Left hindlimb (tissue), 1 donor: ENCODE measurements at regions not wholly inside any gene's neighbourhood (a gene's known extent, or its start where the extent isn't known, plus 50 kb on each side); places are given as distances from the start of the nearest gene placed in this dataset.
"Not testable (repeated sequence)": the region's sequence is repeated elsewhere in the genome, so short reads cannot be mapped to it uniquely, and the experiment has no call there.

Experiments
- DNase-seq: peaks from one replicate; pipeline ENCODE4 v3.0.0-alpha.2; 2018

- no peak for DNase-seq
Measured at GRCh38 chr11:82043316-82043715, 690.3 kb downstream of the FAM181B start.

DNA sequence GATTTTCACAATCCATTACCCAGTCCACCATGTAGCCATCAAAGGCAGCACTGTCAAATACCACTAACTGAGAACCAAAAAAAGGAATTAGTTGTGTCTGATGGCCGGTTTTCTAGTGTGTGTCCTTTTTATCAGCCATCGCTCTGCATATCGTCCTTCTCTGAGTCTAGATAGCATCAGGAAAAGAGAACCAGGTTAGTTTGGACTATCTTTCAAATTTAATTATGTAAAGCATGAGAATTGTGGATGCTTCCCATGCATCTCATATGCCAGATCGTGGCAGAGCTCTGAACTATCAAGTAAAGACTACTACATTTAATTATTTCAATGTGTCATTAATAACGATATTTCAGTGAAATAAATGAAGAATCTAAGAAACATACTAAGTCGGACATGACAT is 691.9 kb downstream of the FAM181B start:
- DNase-seq = no peak

DNA sequence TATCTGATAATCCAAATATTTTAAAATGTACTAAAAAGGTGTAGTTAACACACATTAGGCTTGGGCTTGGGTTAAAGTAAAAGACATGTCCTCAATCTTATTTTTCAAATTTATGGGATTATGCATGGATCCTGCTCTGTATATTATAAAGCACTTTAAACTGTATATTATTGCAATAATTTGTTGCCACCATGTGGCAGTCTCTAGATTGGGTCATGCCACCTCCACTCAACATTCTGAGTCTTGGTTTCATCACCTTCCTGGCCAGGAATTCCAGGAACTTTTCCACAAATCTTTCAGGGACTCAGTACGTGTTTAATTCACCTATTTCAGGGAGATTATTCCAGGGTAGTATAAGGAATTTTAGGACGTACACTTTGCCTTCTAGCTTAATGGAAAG is 695.5 kb downstream of the FAM181B start:
- DNase-seq = no peak

GRCh38 chr11:82034527-82034926 is 699.1 kb downstream of the FAM181B start:
- no peak for DNase-seq

GRCh38 chr11:82027335-82027734 is 706.3 kb downstream of the FAM181B start:
- not testable (repeated sequence) for DNase-seq

DNA sequence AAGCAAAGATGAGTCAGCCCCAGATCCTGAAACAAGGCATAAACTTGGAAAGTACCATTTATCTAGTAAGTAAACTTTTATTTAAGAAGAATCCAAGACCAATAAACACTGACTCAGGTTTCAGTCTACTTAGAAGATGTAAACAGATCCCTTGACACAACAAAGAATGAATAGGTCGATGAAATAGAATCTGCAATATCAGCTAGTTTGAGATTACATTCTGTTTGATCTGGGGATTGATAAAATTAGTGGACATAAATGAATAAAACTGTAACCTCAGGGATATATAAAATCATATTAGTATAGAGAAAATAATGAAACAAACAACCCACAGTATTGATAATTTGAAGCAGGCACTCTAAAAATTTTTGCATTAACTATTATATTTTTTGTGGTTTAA is 708.9 kb downstream of the FAM181B start:
- DNase-seq = no peak

- no peak for DNase-seq
Measured at GRCh38 chr11:82012276-82012675, 721.4 kb downstream of the FAM181B start.

GRCh38 chr11:82009133-82009532 is 724.5 kb downstream of the FAM181B start:
- DNase-seq = no peak

DNA sequence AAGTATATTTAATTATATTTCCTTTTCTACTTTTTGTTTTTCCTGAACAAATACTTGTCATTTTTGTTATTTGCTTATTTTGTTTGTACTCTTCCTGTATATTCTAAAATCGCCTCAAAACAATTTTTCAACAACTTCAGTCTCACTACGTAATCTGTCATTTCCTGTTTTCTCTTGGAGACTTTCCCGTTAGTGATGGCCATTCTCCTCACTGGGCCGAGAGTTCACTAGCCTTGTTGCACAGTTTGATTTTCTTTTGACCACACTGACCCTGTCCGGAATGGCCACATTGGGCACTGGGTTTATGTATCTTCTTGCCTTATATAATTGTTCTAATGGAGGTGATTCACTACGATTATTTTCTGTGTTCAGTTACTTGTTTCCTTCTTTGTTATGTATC is 726.1 kb downstream of the FAM181B start:
- DNase-seq = no peak

DNA sequence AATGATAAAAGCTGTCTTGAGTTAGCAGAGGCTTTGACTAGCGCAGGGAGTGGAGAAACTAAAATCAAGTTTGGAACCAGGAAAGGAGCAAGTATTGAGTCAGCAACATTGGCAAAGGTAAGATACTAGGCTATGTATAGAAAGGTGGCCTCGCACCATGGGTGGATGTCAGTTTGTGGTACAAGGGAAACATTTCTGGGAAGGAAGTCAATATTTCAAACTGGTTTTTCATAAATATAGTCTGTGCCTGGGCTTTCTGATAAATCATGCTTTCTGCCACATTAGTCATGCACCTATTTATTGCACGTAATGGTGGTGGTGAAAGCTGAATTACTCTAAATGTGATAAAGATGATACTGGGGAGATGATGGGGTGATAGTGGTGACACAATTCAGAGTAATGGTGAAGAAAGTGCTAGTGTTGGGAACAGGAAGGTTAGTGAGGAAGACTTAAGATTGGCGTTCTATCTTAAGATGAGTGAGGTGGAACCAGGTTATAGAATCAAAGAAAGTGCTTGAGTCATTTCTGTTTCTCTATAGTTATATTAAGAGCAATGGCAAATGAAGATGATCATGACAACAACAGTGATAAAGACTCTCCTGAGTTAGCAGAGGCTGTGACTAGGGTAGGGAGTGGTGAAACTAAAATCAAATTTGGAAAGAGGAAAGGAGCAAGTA is 729.0 kb downstream of the FAM181B start:
- DNase-seq = no peak

- no peak for DNase-seq
Measured at GRCh38 chr11:82003671-82004515, 729.8 kb downstream of the FAM181B start.

GRCh38 chr11:82003024-82003423 is 730.6 kb downstream of the FAM181B start:
- no peak for DNase-seq

GRCh38 chr11:81995889-81996288 is 737.8 kb downstream of the FAM181B start:
- DNase-seq = no peak

- no peak for DNase-seq
Measured at GRCh38 chr11:81993755-81994154, 739.9 kb downstream of the FAM181B start.

- DNase-seq = no peak
Measured at GRCh38 chr11:81990659-81991443, 742.8 kb downstream of the FAM181B start.

DNA sequence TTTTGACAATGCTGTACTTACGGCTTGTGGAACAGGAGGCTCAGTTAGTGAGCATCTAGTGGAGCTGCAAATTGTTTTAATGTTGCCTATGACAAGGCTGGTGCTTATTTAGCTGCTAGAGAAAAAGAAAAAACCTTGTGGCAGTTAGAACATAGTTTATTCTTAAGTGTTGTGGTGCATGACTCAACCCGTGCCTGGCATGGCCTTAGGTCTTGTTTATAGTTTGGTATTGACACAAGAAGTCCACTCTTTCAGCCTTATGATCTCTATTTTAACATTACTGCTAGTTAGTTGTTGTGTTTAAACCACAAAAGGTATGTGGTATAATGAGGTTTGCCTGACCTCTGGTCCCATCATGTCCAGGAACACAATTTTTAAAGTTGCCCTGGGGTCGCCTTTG is 744.6 kb downstream of the FAM181B start:
- DNase-seq = no peak

- no peak for DNase-seq
Measured at GRCh38 chr11:81987829-81988472, 745.7 kb downstream of the FAM181B start.

DNA sequence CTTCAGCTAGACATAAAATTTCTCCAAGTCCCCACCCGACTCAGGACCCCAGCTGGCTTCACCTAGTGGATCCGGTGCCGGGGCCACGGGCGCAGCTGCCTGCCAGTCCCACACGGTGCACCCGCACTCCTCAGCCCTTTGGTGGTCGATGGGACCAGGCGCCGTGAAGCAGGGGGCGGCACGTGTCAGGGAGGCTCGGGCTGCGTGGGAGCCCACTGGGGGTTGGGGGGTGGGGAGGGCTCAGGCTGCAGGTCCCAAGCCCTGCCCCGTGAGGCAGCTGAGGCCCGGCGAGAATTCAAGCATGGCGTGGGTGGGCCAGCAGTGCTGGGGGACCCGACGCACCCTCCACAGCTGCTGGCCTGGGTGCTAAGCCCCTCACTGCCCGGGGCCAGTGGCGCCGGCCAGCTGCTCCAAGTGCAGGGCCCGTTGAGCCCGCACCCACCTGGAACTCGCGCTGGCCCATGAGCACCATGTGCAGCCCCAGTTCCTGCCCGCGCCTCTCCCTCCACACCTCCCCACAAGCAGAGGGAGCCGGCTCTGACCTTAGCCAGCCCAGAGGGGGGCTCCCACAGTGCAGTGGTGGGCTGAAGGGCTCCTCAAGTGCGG is 747.0 kb downstream of the FAM181B start:
- no peak for DNase-seq

- DNase-seq = no peak
Measured at GRCh38 chr11:81979448-81979847, 754.2 kb downstream of the FAM181B start.

DNA sequence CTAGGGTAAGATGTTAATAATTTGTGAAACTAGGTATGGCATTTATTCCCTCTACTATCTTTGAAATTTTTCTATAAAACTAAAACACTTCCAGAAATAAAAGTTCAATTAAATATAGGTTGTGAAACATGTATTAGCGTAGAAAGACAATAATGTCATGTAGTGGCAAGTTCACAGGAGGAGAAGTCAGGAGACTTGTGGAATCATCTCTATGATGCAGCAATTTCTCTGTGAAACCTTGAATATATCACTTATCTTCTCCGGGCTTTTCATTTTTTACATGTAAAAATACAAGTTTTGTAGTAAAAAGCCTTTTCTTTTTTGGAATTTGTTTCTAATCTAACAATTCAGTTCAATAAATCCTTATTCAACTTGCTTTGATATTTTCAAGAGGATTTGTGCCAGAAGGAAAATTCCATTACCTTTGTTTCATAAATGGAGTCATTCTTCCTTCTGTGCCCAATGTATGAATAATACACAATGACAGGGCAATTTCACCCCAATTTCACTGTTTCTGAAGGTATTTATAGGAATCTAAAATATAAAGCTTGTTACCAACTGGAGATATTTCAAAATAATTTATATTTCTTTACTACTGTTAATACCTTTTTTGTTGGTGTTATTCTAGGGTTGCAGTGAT is 758.3 kb downstream of the FAM181B start:
- no peak for DNase-seq

DNA sequence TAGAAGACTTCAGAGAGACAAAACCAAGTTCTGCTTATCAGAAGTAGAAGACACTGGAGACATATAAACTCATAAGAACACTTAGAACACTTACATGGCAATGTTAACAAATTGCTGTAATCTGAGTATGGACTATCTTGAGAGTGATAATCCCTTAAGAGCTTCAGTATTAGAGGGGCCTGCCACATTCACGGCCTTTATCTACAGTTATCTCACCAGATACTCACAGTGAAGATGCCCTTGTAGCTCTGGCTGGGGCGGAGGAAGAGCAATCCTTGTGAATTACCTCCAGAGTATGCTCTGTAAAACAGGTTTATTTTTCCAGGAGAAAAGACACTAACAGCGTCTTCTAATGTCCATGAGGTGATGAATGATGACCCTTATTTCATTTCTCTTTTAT is 762.8 kb downstream of the FAM181B start:
- no peak for DNase-seq

DNA sequence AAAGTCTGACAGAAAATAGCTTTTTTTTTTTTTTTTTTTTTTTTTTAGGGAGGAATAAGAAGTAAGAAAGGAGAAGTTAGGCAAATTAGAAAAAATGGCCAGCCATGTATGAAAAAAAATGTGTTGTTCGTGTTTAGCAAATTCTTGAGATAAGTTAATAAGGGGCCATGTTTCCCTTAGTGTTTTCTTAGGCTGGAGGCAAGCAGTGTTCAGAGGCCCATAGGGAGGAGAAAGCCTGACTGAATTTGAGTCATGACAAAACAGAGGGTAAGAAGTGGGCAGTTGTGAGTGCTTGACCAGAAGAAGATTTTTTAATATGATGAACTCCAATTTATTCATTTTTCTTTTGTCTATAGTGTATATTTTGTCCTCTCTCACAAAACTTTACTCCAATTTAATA is 766.4 kb downstream of the FAM181B start:
- no peak for DNase-seq
